Loucy (cell line): ENCODE measurements at regions not wholly inside any gene's neighbourhood (a gene's known extent, or its start where the extent isn't known, plus 50 kb on each side); places are given as distances from the start of the nearest gene placed in this dataset.

Source experiments
- CTCF ChIP-seq: fragments of 200-600 bp; sonication (generic); conservative IDR thresholded peaks from 2 replicates; pipeline ENCODE4 v1.5.1; 2014; ENCODE audit warnings: mild to moderate bottlenecking, antibody characterized with exemption, low read length
- EZH2phosphoT487 ChIP-seq: fragments of 200-600 bp; IDR thresholded peaks from 2 replicates; pipeline ENCODE4 v1.6.1; 2018; ENCODE audit warnings: antibody characterized with exemption, mild to moderate bottlenecking, moderate library complexity, borderline replicate concordance

DNA sequence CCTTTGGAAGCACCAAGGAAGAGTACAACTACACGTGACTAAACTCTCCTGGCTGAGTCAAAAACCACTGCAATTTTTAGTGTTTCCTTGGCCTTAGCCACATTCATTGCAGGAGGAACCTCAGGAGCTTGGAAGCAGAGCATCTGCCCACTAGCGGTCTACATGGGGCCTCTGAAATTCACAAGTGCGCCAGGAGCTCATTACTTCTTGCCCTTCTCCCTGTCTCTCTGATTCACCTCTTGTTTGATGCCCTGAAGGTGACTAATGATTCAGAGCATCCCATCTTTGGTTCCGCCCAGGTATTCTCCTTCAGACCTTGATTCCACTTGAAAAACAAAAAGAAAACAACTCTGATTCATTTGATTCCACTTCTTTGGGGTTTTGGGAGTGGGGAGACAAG is 201.1 kb upstream of the LPP start:
- TF ChIP-seq CTCF (no peak), EZH2phosphoT487 (no peak)
